Germinal center (tissue), 1 donor: ENCODE measurements at regions not wholly inside any gene's neighbourhood (a gene's known extent, or its start where the extent isn't known, plus 50 kb on each side); places are given as distances from the start of the nearest gene placed in this dataset.
"Not testable (repeated sequence)": the region's sequence is repeated elsewhere in the genome, so short reads cannot be mapped to it uniquely, and the experiment has no call there.

ENCODE experiments used
- DNase-seq: peaks from one replicate; pipeline ENCODE4 v3.0.0; 2012; ENCODE audit warnings: mixed read lengths, low spot score

GRCh38 chr13:111666164-111666776 is 345.8 kb downstream of the TEX29 start:
- no peak for DNase-seq

- no peak for DNase-seq
Observed at GRCh38 chr13:111667757-111668156, 347.3 kb downstream of the TEX29 start.

GRCh38 chr13:111668451-111668850 is 348.0 kb downstream of the TEX29 start:
- DNase-seq = no peak

GRCh38 chr13:111672198-111672597 is 351.8 kb downstream of the TEX29 start:
- not testable (repeated sequence) for DNase-seq

GRCh38 chr13:111678120-111678882 is 357.9 kb downstream of the TEX29 start:
- DNase-seq = not testable (repeated sequence)

- not testable (repeated sequence) for DNase-seq
Observed at GRCh38 chr13:111679645-111680044, 359.2 kb downstream of the TEX29 start.

GRCh38 chr13:111680100-111680499 is 359.7 kb downstream of the TEX29 start:
- DNase-seq = not testable (repeated sequence)

- DNase-seq = not testable (repeated sequence)
Observed at GRCh38 chr13:111692028-111692427, 371.6 kb downstream of the TEX29 start.

GRCh38 chr13:111696121-111696520 is 370.8 kb upstream of the SOX1 start:
- DNase-seq = not testable (repeated sequence)

GRCh38 chr13:111702059-111702458 is 364.9 kb upstream of the SOX1 start:
- DNase-seq = not testable (repeated sequence)
